Heart left ventricle (tissue), 16 donors: ENCODE measurements at regions not wholly inside any gene's neighbourhood (a gene's known extent, or its start where the extent isn't known, plus 50 kb on each side); places are given as distances from the start of the nearest gene placed in this dataset.
A peak's percentile ranks its signal among the peaks of the same experiment; 100 is the strongest.
"Not testable (repeated sequence)": the region's sequence is repeated elsewhere in the genome, so short reads cannot be mapped to it uniquely, and the experiment has no call there.

Experiments
- ATAC-seq, 4 donors: fragments of 200-7000 bp; cut with Tn5 transposase; one replicate each; pipeline ENCODE4 v1.9.1; 2020 to 2022; ENCODE audit warnings: moderate library complexity in 4 of 4, mild to moderate bottlenecking in 3 of 4, moderate number of reproducible peaks in 1 of 4
- DNase-seq, 5 donors: peaks; one replicate each; pipeline ENCODE4 v3.0.0-alpha.2; 2020
- H3K27ac ChIP-seq, 12 donors: fragments of 200-600 bp; sonication (generic) in 4 of 12; one replicate each; pipeline versions ENCODE4 v1.5.0 to v1.8.0; 2016 to 2022; ENCODE audit warnings: mild to moderate bottlenecking in 2 of 12
- H3K27me3 ChIP-seq, 9 donors: fragments of 200-600 bp; sonication (generic) in 2 of 9; one replicate each; pipeline versions ENCODE4 v1.5.1 to v1.8.0; 2016 to 2022; ENCODE audit warnings: mild to moderate bottlenecking in 3 of 9
- H3K36me3 ChIP-seq, 9 donors: fragments of 200-600 bp; sonication (generic) in 2 of 9; one replicate each; pipeline versions ENCODE4 v1.5.0 to v1.8.0; 2018 to 2022; ENCODE audit warnings: mild to moderate bottlenecking in 2 of 9
- H3K4me1 ChIP-seq, 12 donors: fragments of 200-600 bp; sonication (generic) in 4 of 12; one replicate each; pipeline versions ENCODE4 v1.5.0 to v1.8.0; 2016 to 2022; ENCODE audit warnings: mild to moderate bottlenecking in 3 of 12
- H3K4me3 ChIP-seq, 12 donors: fragments of 200-600 bp; sonication (generic) in 4 of 12; one replicate each; pipeline versions ENCODE4 v1.5.0 to v1.8.0; 2017 to 2022; ENCODE audit warnings: mild to moderate bottlenecking in 9 of 12, moderate library complexity in 4 of 12
- H3K9me3 ChIP-seq, 12 donors: fragments of 200-600 bp; sonication (generic) in 4 of 12; one replicate each; pipeline versions ENCODE4 v1.5.0 to v1.8.0; 2016 to 2022; ENCODE audit warnings: mild to moderate bottlenecking in 1 of 12
- POLR2A ChIP-seq, 2 donors: fragments of 450-650 bp; IDR thresholded peaks; one replicate each; pipeline ENCODE4 v1.6.1; 2017; ENCODE audit warnings: antibody characterized with exemption in 2 of 2, mild to moderate bottlenecking in 2 of 2, moderate library complexity in 2 of 2
- WGBS, 4 donors: extraction: QIAGEN DNeasy Blood & Tissue Kit in 2 of 4; methylation state at CpG; one replicate each; pipeline versions ENCODE4 v1.1.5 to v1.1.7; 2013 to 2018; 5-methylcytosine and 5-hydroxymethylcytosine counted together
- intact Hi-C, 10 donors: fragments of 100-400 bp; cut with DNase I; formaldehyde crosslinking; loops; one replicate each; pipeline versions ENCODE4 v1.11.1 to v1.14.2; 2022
- TF ChIP-seq, protein P1 (sequence below), 12 donors: fragments of 200-600 bp; sonication (generic) in 4 of 12; IDR thresholded peaks; one replicate each; pipeline versions ENCODE4 v1.5.0 to v1.8.0; 2018 to 2022; ENCODE audit warnings: antibody characterized with exemption in 12 of 12, mild to moderate bottlenecking in 5 of 12
- donor health status: ischemic (EF 13 %, LVEDD 7.1; RV severe dilation, severe dysfunction).
- donor health status: healthy with polysubstance abuse.
- donor health status: DM: no; HTN: yes; CAD: no.
- donor health status: DM: no; HTN: no; CAD: no.
- donor health status: ischemic (EF 25% LVEDD 6.9; RV normal size, moderate dysfunction).
- donor health status: ischemic (EF 25% LVEDD 5.7; RV mildly dilated, moderate dysfunction).
- donor health status: healthy.
- donor health status: DM: yes; HTN: yes; CAD: no.
- donor health status: ischemic (EF 35%, LVEDD 5.7; RV mildly dilated, moderate dysfunction).
- donor health status: nonischemic (EF 11% LVEDD 7.7; RV severe dilation, severe dysfunction).
- donor health status: DM: yes; HTN: yes; CAD: no.
- donor health status: PGD.
- donor health status: ischemic (EF 29% LVEDD 5.4; RV normal size, mild dysfunction).
- donor health status: nonischemic (EF 23%, LVEDD 6.1; RV moderate dilation, normal function).

DNA sequence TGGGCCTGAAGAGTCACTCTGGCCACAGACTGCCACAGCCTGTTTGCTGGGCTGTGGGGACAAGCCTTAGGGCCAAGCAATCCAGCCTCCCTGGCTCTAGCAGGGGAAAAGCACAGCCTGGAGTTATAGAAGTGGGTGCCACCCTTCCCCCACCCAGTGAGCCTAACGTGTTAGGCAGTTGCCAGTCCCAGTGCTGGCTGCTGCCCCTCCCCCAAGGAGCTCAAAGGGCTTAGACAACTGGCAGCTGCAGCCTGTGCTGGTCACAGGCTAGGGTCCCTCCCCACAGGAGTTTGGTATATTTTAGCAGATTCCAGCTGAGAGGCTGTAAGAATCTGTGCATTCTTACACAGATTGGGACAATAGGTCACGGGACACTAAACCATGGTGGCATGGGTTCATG lies 370.3 kb upstream of the FGF16 start:
- no peak overlapping the region for H3K27ac ChIP-seq
- intact Hi-C loops = no loop called here
- WGBS, 4 donors = 43 to 80% (median 58%) methylated on average over 1 to 2 of the region's 2 CpGs

DNA sequence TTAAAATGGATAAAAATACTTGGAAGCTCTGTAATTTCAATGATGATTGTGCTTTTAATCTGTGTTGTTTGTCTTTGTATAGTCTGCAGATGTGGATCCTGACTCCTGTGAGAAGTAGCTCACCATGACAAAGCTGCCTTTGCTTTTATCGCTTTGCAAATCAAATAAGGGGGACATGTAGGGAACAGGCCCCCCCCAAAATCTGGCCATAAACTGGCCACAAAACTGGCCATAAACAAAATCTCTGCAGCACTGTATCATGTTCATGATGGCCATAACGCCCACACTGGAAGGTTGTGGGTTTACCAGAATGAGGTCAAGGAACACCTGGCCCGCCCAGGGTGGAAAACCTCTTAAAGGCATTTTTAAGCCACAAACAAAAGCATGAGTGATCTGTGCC lies 366.0 kb upstream of the FGF16 start:
- intact Hi-C loops, DNase-seq, ATAC-seq, H3K4me3 ChIP-seq, H3K4me1 ChIP-seq, H3K27me3 ChIP-seq, H3K27ac ChIP-seq, H3K36me3 ChIP-seq: not testable (repeated sequence)
- H3K9me3 ChIP-seq = peaks cover 0 to 17% (median 0%) of the 10 kb centered on the region in 12 donors
- WGBS, 4 donors = 53 to 87% (median 66%) methylated on average over 3 of the region's 3 CpGs

More for the DNA sequence above, 370.3 kb upstream of the FGF16 start:
- H3K36me3 ChIP-seq = no peaks in the 10 kb centered on the region
- H3K4me1 ChIP-seq = no peaks in the 10 kb centered on the region
- no peak for DNase-seq
- H3K27me3 ChIP-seq = peaks cover 0 to 6% (median 0%) of the 10 kb centered on the region in 9 donors
- H3K9me3 ChIP-seq = peaks cover 0 to 22% (median 0%) of the 10 kb centered on the region in 12 donors
- TF ChIP-seq, protein P1, sequence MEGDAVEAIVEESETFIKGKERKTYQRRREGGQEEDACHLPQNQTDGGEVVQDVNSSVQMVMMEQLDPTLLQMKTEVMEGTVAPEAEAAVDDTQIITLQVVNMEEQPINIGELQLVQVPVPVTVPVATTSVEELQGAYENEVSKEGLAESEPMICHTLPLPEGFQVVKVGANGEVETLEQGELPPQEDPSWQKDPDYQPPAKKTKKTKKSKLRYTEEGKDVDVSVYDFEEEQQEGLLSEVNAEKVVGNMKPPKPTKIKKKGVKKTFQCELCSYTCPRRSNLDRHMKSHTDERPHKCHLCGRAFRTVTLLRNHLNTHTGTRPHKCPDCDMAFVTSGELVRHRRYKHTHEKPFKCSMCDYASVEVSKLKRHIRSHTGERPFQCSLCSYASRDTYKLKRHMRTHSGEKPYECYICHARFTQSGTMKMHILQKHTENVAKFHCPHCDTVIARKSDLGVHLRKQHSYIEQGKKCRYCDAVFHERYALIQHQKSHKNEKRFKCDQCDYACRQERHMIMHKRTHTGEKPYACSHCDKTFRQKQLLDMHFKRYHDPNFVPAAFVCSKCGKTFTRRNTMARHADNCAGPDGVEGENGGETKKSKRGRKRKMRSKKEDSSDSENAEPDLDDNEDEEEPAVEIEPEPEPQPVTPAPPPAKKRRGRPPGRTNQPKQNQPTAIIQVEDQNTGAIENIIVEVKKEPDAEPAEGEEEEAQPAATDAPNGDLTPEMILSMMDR (IDR thresholded peaks at IDR 0.05) = no peak
- no peak for TF ChIP-seq POLR2A (IDR thresholded peaks at IDR 0.05)
- no peak overlapping the region for H3K4me3 ChIP-seq
- ATAC-seq = no peak

DNA sequence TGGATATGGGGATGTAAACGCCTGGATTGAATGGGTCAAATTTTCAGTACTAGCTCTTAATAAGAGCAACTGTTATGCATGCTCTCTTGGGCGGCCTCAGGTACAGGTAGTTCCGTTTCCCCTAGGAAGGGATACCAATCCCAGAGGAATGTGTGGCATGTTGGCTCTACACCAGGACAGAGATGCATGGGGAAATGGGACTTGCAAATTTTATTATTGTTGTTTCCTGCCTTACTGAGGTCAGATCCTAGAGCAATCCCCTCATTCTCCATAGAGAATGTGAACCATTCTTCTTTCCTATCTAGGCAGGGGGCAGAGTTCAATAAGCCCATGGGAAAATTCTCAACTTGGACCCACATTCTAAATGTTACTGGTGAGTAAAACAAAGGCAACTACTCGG lies 361.8 kb upstream of the FGF16 start:
- TF ChIP-seq, protein P1 (IDR thresholded peaks at IDR 0.05) = no peak
- TF ChIP-seq POLR2A (IDR thresholded peaks at IDR 0.05) = no peak
- DNase-seq = no peak
- Histone ChIP-seq H3K36me3 (no peaks in the 10 kb centered on the region), H3K27me3 (no peaks in the 10 kb centered on the region), H3K4me3 (no peak overlapping the region), H3K4me1 (peaks cover 0 to 12% (median 0%) of the 10 kb centered on the region in 12 donors), H3K9me3 (peaks cover 0 to 17% (median 0%) of the 10 kb centered on the region in 12 donors), H3K27ac (no peak overlapping the region)
- intact Hi-C loops = no loop called here
- 59 to 78% (median 64%) methylated on average over 4 of the region's 4 CpGs for WGBS, 4 donors
- ATAC-seq = no peak

DNA sequence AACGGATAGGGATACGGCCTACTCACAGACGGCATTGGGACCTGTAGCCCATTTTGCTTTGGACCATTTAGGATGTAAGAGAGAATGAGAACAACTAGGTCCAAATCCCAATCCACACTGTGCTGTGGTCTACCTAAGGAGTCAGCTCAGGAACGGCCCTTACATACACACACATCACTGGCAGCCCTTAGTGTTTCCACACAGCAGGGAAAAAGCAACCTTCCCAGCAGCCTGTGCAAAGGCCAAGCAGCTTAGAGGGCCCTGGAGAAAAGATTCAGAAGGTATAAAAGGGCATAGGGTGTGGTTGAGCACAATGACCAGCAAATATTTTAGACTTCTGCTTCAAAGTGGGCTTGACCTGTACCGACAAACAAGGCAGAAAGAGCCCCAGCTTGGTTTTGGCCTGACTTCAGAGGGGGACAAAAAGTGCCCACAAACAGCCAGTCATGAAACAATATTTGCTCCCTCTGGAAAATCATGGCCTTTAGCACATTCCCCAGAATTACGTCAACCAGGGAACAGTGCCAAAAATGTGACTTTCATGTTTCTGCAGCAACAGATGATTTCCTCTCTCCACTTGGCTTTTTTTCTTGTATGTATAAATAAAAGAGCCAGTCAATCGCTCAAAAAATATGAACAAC lies 359.5 kb upstream of the FGF16 start:
- 56 to 65% (median 61%) methylated on average over 7 of the region's 7 CpGs for WGBS, 4 donors
- TF ChIP-seq, protein P1 (IDR thresholded peaks at IDR 0.05) = no peak
- TF ChIP-seq POLR2A (IDR thresholded peaks at IDR 0.05) = no peak
- DNase-seq = peak in 3 of 5 donors; percentile 34 to 65 (median 49)
- Histone ChIP-seq H3K27me3 (no peaks in the 10 kb centered on the region), H3K4me1 (peaks cover 0 to 12% (median 0%) of the 10 kb centered on the region in 12 donors), H3K36me3 (no peaks in the 10 kb centered on the region), H3K4me3 (no peak overlapping the region), H3K27ac (peak overlapping the region in 5 of 12 donors; percentile 2 to 50 (median 17)), H3K9me3 (no peaks in the 10 kb centered on the region)
- intact Hi-C loops = no loop called here
- peak in 3 of 4 donors; percentile 44 to 69 (median 65) for ATAC-seq

DNA sequence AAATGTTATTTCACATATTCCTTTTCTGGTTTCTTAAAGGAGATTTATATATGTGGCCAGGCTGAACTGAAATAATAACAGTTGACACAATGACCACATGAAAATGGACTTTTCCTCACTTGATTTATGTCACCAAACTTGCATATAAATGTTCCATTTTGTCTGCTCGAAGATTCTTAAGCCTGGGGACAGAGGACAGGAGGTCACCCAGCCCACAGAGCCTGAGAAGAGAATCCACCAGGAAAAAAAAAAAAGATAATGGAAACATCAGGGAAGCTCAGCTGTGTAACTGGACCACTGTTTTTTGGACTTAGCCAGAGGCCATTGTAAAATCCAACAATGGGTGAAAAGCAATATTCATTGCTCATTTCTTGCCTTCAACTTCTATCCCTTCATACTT lies 359.0 kb upstream of the FGF16 start:
- H3K36me3 ChIP-seq = no peaks in the 10 kb centered on the region
- ATAC-seq (no peak), DNase-seq (no peak)
- intact Hi-C loops = no loop called here
- no peak for TF ChIP-seq POLR2A (IDR thresholded peaks at IDR 0.05)
- TF ChIP-seq, protein P1 (IDR thresholded peaks at IDR 0.05) = no peak
- no peak overlapping the region for H3K4me3 ChIP-seq
- H3K9me3 ChIP-seq = no peaks in the 10 kb centered on the region
- H3K27ac ChIP-seq = peak overlapping the region in 1 of 12 donors; percentile 2
- WGBS, 4 donors = 21 to 50% (median 31%) methylated on average over 1 of the region's 1 CpG
- H3K27me3 ChIP-seq = no peaks in the 10 kb centered on the region
- peaks cover 0 to 12% (median 0%) of the 10 kb centered on the region in 12 donors for H3K4me1 ChIP-seq
